ENCODE measurements at regions not wholly inside any gene's neighbourhood (a gene's known extent, or its start where the extent isn't known, plus 50 kb on each side); places are given as distances from the start of the nearest gene placed in this dataset.

GRCh38 chr5:159602434-159602833 lies 272.1 kb upstream of the IL12B start:
- DNase-seq = no peak
- Histone ChIP-seq H3K4me1 (ENCODE audit: control insufficient read depth in 5 of 5, insufficient read depth in 5 of 5, low read length in 5 of 5) (peaks cover 0 to 11% (median 7%) of the 10 kb centered on the region in 5 donors), H3K27ac (ENCODE audit: low read depth in 1 of 2, low read length in 1 of 2) (no peak overlapping the region), H3K27me3 (ENCODE audit: control insufficient read depth in 3 of 3, insufficient read depth in 3 of 3, low read length in 2 of 3) (no peaks in the 10 kb centered on the region), H3K9ac (ENCODE audit: insufficient read depth in 1 of 2, low read length in 2 of 2) (no peak overlapping the region), H3K4me3 (no peak overlapping the region), H3K36me3 (ENCODE audit: control insufficient read depth in 4 of 4, insufficient read depth in 4 of 4, low read length in 4 of 4) (no peaks in the 10 kb centered on the region), H3K9me3 (ENCODE audit: control insufficient read depth in 4 of 4, insufficient read depth in 3 of 4, low read length in 3 of 4) (peaks cover 0 to 4% (median 2%) of the 10 kb centered on the region in 4 donors)
- WGBS, 2 donors = 97 to 98% methylated on average over 2 of the region's 2 CpGs
- ATAC-seq (ENCODE audit: insufficient read depth, low FRiP score) = no peak
- TF ChIP-seq CTCF (IDR thresholded peaks at IDR 0.05; ENCODE audit: control extremely low read depth, extremely low read depth) = no peak

GRCh38 chr5:159605585-159605984 lies 275.3 kb upstream of the IL12B start:
- ATAC-seq (ENCODE audit: insufficient read depth, low FRiP score) (peak; percentile 47), DNase-seq (peak; percentile 32 to 69 (median 68))
- Histone ChIP-seq H3K36me3 (ENCODE audit: control insufficient read depth in 4 of 4, insufficient read depth in 4 of 4, low read length in 4 of 4) (no peaks in the 10 kb centered on the region), H3K27me3 (ENCODE audit: control insufficient read depth in 3 of 3, insufficient read depth in 3 of 3, low read length in 2 of 3) (no peaks in the 10 kb centered on the region), H3K4me3 (no peak overlapping the region), H3K27ac (ENCODE audit: low read depth in 1 of 2, low read length in 1 of 2) (peak overlapping the region in 1 of 2 donors; percentile 77), H3K4me1 (ENCODE audit: control insufficient read depth in 5 of 5, insufficient read depth in 5 of 5, low read length in 5 of 5) (peaks cover 0 to 11% (median 7%) of the 10 kb centered on the region in 5 donors), H3K9me3 (ENCODE audit: control insufficient read depth in 4 of 4, insufficient read depth in 3 of 4, low read length in 3 of 4) (peaks cover 0 to 4% (median 2%) of the 10 kb centered on the region in 4 donors), H3K9ac (ENCODE audit: insufficient read depth in 1 of 2, low read length in 2 of 2) (no peak overlapping the region)
- no peak for TF ChIP-seq CTCF (IDR thresholded peaks at IDR 0.05; ENCODE audit: control extremely low read depth, extremely low read depth)
- WGBS, 2 donors = 43 to 75% methylated on average over 3 of the region's 3 CpGs

GRCh38 chr5:159609359-159609758 lies 279.1 kb upstream of the IL12B start:
- H3K36me3 ChIP-seq (ENCODE audit: control insufficient read depth in 4 of 4, insufficient read depth in 4 of 4, low read length in 4 of 4) = no peaks in the 10 kb centered on the region
- ATAC-seq (ENCODE audit: insufficient read depth, low FRiP score) = no peak
- H3K27ac ChIP-seq (ENCODE audit: low read depth in 1 of 2, low read length in 1 of 2) = no peak overlapping the region
- peaks cover 0 to 11% (median 7%) of the 10 kb centered on the region in 5 donors for H3K4me1 ChIP-seq (ENCODE audit: control insufficient read depth in 5 of 5, insufficient read depth in 5 of 5, low read length in 5 of 5)
- H3K9ac ChIP-seq (ENCODE audit: insufficient read depth in 1 of 2, low read length in 2 of 2) = no peak overlapping the region
- no peaks in the 10 kb centered on the region for H3K27me3 ChIP-seq (ENCODE audit: control insufficient read depth in 3 of 3, insufficient read depth in 3 of 3, low read length in 2 of 3)
- no peak for TF ChIP-seq CTCF (IDR thresholded peaks at IDR 0.05; ENCODE audit: control extremely low read depth, extremely low read depth)
- DNase-seq = no peak
- no peaks in the 10 kb centered on the region for H3K9me3 ChIP-seq (ENCODE audit: control insufficient read depth in 4 of 4, insufficient read depth in 3 of 4, low read length in 3 of 4)
- 91% methylated on average over 4 of the region's 4 CpGs for WGBS, 2 donors
- no peak overlapping the region for H3K4me3 ChIP-seq

- Histone ChIP-seq H3K27ac (ENCODE audit: low read depth in 1 of 2, low read length in 1 of 2) (no peak overlapping the region), H3K9me3 (ENCODE audit: control insufficient read depth in 4 of 4, insufficient read depth in 3 of 4, low read length in 3 of 4) (no peaks in the 10 kb centered on the region), H3K4me1 (ENCODE audit: control insufficient read depth in 5 of 5, insufficient read depth in 5 of 5, low read length in 5 of 5) (peaks cover 0 to under 1% (median 0%) of the 10 kb centered on the region in 5 donors), H3K4me3 (no peak overlapping the region), H3K27me3 (ENCODE audit: control insufficient read depth in 3 of 3, insufficient read depth in 3 of 3, low read length in 2 of 3) (no peaks in the 10 kb centered on the region), H3K9ac (ENCODE audit: insufficient read depth in 1 of 2, low read length in 2 of 2) (no peak overlapping the region), H3K36me3 (ENCODE audit: control insufficient read depth in 4 of 4, insufficient read depth in 4 of 4, low read length in 4 of 4) (no peaks in the 10 kb centered on the region)
- no peak for TF ChIP-seq CTCF (IDR thresholded peaks at IDR 0.05; ENCODE audit: control extremely low read depth, extremely low read depth)
- 93 to 96% methylated on average over 2 of the region's 2 CpGs for WGBS, 2 donors
- ATAC-seq (ENCODE audit: insufficient read depth, low FRiP score) (no peak), DNase-seq (no peak)
Observed at GRCh38 chr5:159610966-159611579, 280.8 kb upstream of the IL12B start.
